AG09309 (cell line): ENCODE measurements at regions not wholly inside any gene's neighbourhood (a gene's known extent, or its start where the extent isn't known, plus 50 kb on each side); places are given as distances from the start of the nearest gene placed in this dataset.

Experiments used
- DNase-seq: peaks from one replicate; pipeline ENCODE4 v3.0.0-alpha.2; 2010; ENCODE audit warnings: low read depth
- H3K4me3 ChIP-seq: 2 replicates; pipeline ENCODE4 v1.5.1; 2011; ENCODE audit warnings: mild to moderate bottlenecking, low read depth, low read length, moderate library complexity; ENCODE audit not compliant: control insufficient read depth
- TF ChIP-seq, protein P1 (sequence below): IDR thresholded peaks from 2 replicates; pipeline ENCODE4 v1.5.1; 2011; ENCODE audit warnings: mild to moderate bottlenecking, low read depth, low read length, inconsistent platforms; ENCODE audit not compliant: insufficient read depth, control insufficient read depth; ENCODE audit errors: missing control alignments

DNA sequence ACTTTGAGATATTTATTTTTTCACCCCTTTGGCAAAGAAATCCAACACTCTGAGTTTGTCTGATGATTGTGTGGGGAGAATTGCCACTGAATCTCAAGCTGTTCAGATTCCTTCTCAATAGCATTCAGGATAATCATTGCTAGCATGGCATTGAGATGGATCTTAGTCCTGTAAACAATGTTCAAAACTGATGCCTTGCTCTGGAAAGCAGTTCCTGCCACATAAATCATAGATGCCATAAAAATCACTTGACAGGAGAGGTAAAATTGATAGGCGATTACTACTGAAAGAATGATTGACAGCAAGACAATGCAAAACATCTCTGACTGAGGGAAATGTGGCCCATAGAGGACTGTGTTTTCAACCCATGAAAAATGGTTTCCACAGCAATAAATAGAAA is 915.6 kb downstream of the TRHDE start:
- TF ChIP-seq, protein P1, sequence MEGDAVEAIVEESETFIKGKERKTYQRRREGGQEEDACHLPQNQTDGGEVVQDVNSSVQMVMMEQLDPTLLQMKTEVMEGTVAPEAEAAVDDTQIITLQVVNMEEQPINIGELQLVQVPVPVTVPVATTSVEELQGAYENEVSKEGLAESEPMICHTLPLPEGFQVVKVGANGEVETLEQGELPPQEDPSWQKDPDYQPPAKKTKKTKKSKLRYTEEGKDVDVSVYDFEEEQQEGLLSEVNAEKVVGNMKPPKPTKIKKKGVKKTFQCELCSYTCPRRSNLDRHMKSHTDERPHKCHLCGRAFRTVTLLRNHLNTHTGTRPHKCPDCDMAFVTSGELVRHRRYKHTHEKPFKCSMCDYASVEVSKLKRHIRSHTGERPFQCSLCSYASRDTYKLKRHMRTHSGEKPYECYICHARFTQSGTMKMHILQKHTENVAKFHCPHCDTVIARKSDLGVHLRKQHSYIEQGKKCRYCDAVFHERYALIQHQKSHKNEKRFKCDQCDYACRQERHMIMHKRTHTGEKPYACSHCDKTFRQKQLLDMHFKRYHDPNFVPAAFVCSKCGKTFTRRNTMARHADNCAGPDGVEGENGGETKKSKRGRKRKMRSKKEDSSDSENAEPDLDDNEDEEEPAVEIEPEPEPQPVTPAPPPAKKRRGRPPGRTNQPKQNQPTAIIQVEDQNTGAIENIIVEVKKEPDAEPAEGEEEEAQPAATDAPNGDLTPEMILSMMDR = no peak
- no peak overlapping the region for H3K4me3 ChIP-seq
- no peak for DNase-seq

DNA sequence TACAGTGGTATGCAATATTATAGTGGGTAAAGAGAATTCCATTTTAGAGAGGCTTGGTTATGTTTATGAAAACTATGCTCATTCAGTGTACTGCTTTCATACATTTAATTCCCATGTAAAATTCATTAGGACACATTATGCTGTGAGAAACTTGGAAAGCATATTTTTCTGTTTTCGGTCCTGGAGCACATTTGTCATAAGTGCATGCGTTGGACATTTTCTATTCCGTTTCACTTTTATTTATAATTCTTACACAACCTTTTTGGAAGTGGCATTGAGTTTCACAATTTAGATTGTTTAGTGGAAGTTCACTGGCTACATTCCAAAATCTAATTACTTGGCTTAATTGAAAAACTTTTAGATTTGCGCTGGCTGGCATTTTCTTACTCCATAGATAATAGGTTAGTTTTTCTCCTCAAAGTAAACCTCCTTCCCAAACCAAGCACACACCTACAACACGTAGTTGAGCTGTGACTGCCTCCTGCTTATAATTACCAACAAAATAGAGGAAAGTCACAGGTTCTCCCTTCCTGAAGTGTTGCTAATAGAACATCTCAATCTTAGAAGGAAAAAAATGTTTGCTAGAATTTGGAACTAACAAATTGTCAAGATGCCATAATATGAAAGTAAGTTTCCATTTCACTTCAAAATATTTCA is 938.5 kb downstream of the TRHDE start:
- TF ChIP-seq, protein P1 = no peak
- DNase-seq = no peak
- no peak overlapping the region for H3K4me3 ChIP-seq

DNA sequence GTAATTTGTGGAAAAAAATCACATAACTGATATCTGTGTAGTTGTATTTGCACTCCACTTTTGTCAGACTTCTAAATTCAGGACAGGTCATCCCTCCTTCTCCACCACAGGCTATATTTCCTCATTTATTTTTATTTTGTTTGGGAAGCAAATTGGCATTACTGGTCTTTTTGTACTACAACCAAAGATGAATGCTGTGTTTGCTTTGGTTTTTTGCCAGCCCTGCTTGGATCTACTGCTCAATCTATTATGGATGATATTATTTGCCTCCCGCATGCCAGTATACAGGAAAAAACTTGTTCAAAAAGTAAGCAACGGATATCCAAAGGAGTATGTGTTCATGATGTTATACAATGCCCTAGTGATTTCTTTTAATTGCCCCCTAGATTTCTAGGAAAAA is 948.8 kb downstream of the TRHDE start:
- H3K4me3 ChIP-seq = no peak overlapping the region
- DNase-seq = no peak
- TF ChIP-seq, protein P1 = no peak

DNA sequence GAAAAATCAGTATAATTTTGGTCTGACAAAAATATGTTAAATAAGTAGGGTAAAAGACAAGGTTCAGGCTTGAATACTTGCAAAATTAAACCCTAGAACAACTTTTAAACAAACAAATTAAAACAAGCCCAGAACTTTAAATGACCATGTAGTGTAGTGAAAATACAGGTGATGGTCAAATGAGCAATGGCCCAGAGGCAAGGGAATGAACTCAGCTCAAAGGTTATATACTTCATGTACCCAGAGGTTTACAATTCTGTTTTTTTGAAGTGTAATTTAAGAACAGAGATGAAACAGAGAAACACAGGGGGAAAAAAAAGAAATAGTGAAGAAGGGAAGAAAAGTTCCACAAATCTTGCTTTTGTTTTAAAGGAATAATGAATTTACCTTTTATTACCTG is 949.2 kb downstream of the TRHDE start:
- H3K4me3 ChIP-seq = no peak overlapping the region
- TF ChIP-seq, protein P1 = no peak
- no peak for DNase-seq

DNA sequence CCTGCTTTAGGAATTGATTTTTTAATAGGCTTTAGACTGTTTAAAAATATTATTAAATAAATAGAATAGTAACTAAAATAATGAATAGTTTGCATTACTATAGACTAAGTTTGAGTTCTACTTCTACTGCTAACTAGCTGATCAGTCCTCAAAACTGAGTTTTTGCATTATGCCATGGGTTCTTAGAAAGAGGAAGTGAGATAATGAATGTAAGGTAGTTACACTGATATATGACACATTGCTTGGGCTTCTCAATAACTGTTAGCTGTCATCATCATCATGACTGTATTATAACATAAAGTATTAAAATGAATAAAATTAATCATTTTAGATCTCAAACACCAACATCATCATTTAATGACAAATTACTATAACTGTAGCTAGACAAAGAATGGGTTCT is 949.7 kb downstream of the TRHDE start:
- TF ChIP-seq, protein P1 = no peak
- no peak overlapping the region for H3K4me3 ChIP-seq
- DNase-seq = no peak

DNA sequence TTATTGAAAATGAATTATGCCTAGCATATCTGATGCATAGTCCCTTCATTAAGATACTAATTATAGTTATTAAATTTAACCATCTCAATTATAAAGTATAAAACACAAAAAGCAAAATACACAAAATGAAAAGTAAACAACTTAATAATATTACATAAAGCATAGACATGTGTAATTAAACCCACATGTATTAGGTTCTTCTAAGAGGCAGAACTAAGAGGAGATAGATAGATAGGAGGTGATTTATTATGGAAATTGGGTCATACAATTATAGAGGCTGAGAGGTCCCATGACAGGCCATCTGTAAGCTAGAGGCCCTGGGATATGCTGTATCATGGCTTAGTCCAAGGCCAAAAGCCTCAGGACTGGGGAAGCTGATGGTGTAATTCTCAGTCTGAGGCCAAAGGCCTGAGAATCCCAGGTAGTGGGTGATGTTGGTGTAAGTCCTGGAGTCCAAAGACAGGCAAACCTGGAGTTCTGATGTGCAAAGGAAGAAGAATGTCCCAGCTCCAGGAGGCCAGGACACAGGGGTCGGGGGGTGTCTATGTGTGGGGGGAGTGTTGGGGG is 953.3 kb downstream of the TRHDE start:
- TF ChIP-seq, protein P1 = no peak
- H3K4me3 ChIP-seq = no peak overlapping the region
- no peak for DNase-seq
